ENCODE measurements at regions not wholly inside any gene's neighbourhood (a gene's known extent, or its start where the extent isn't known, plus 50 kb on each side); places are given as distances from the start of the nearest gene placed in this dataset.

- DNase-seq (ENCODE audit: low read depth) = no peak
- TF ChIP-seq CTCF (IDR thresholded peaks at IDR 0.05; ENCODE audit: insufficient read depth, low read depth, low read length, missing control alignments) = no peak
- no peak overlapping the region for H3K4me3 ChIP-seq (ENCODE audit: low read depth, low read length)
Measured at GRCh38 chr1:72837781-72838180, 555.4 kb upstream of the NEGR1 start.

GRCh38 chr1:72830606-72831390, 548.5 kb upstream of the NEGR1 start:
- DNase-seq (ENCODE audit: low read depth) = no peak
- no peak overlapping the region for H3K4me3 ChIP-seq (ENCODE audit: low read depth, low read length)
- TF ChIP-seq CTCF (IDR thresholded peaks at IDR 0.05; ENCODE audit: insufficient read depth, low read depth, low read length, missing control alignments) = no peak

GRCh38 chr1:72827278-72827677, 544.9 kb upstream of the NEGR1 start:
- no peak for TF ChIP-seq CTCF (IDR thresholded peaks at IDR 0.05; ENCODE audit: insufficient read depth, low read depth, low read length, missing control alignments)
- no peak for DNase-seq (ENCODE audit: low read depth)
- H3K4me3 ChIP-seq (ENCODE audit: low read depth, low read length) = no peak overlapping the region

- H3K4me3 ChIP-seq (ENCODE audit: low read depth, low read length) = no peak overlapping the region
- no peak for DNase-seq (ENCODE audit: low read depth)
- no peak for TF ChIP-seq CTCF (IDR thresholded peaks at IDR 0.05; ENCODE audit: insufficient read depth, low read depth, low read length, missing control alignments)
Measured at GRCh38 chr1:72804541-72804940, 522.2 kb upstream of the NEGR1 start.

- TF ChIP-seq CTCF (IDR thresholded peaks at IDR 0.05; ENCODE audit: insufficient read depth, low read depth, low read length, missing control alignments) = no peak
- DNase-seq (ENCODE audit: low read depth) = no peak
- H3K4me3 ChIP-seq (ENCODE audit: low read depth, low read length) = no peak overlapping the region
Measured at GRCh38 chr1:72781038-72781437, 498.7 kb upstream of the NEGR1 start.

GRCh38 chr1:72780212-72780611, 497.9 kb upstream of the NEGR1 start:
- TF ChIP-seq CTCF (IDR thresholded peaks at IDR 0.05; ENCODE audit: insufficient read depth, low read depth, low read length, missing control alignments) = no peak
- H3K4me3 ChIP-seq (ENCODE audit: low read depth, low read length) = no peak overlapping the region
- DNase-seq (ENCODE audit: low read depth) = no peak

- TF ChIP-seq CTCF (IDR thresholded peaks at IDR 0.05; ENCODE audit: insufficient read depth, low read depth, low read length, missing control alignments) = no peak
- DNase-seq (ENCODE audit: low read depth) = no peak
- no peak overlapping the region for H3K4me3 ChIP-seq (ENCODE audit: low read depth, low read length)
Measured at GRCh38 chr1:72777918-72778317, 495.6 kb upstream of the NEGR1 start.
